Heart right ventricle (tissue), 16 donors: ENCODE measurements at regions not wholly inside any gene's neighbourhood (a gene's known extent, or its start where the extent isn't known, plus 50 kb on each side); places are given as distances from the start of the nearest gene placed in this dataset.

ENCODE experiments used
- ATAC-seq, 8 donors: fragments of 200-7000 bp; cut with Tn5 transposase; one replicate each; pipeline ENCODE4 v1.9.1; 2020; ENCODE audit warnings: mild to moderate bottlenecking in 8 of 8, moderate library complexity in 8 of 8, moderate number of reproducible peaks in 1 of 8
- DNase-seq, 2 donors: peaks; one replicate each; pipeline ENCODE4 v3.0.0-alpha.2; 2020
- H3K27ac ChIP-seq, 10 donors: fragments of 200-600 bp; sonication (generic) in 2 of 10; one replicate each; pipeline versions ENCODE4 v1.5.0 to v1.8.0; 2020 to 2022; ENCODE audit warnings: mild to moderate bottlenecking in 3 of 10
- H3K27me3 ChIP-seq, 7 donors: fragments of 200-600 bp; one replicate each; pipeline ENCODE4 v1.8.0; 2021 to 2022; ENCODE audit warnings: mild to moderate bottlenecking in 2 of 7
- H3K36me3 ChIP-seq, 9 donors: fragments of 200-600 bp; sonication (generic) in 1 of 9; one replicate each; pipeline versions ENCODE4 v1.5.0 to v1.8.0; 2020 to 2022; ENCODE audit warnings: mild to moderate bottlenecking in 2 of 9
- H3K4me1 ChIP-seq, 9 donors: fragments of 200-600 bp; sonication (generic) in 1 of 9; one replicate each; pipeline versions ENCODE4 v1.5.0 to v1.8.0; 2020 to 2022; ENCODE audit warnings: mild to moderate bottlenecking in 4 of 9
- H3K4me3 ChIP-seq, 10 donors: fragments of 200-600 bp; sonication (generic) in 2 of 10; one replicate each; pipeline versions ENCODE4 v1.5.0 to v1.8.0; 2020 to 2022; ENCODE audit warnings: mild to moderate bottlenecking in 7 of 10, moderate library complexity in 2 of 10
- H3K9me3 ChIP-seq, 11 donors: fragments of 200-600 bp in 10 of 11; sonication (generic) in 2 of 11; one replicate each; pipeline versions ENCODE4 v1.5.0 to v1.8.0; 2013 to 2022; ENCODE audit warnings: mild to moderate bottlenecking in 2 of 11, control low read depth in 1 of 11, moderate library complexity in 1 of 11
- CTCF ChIP-seq, 9 donors: fragments of 200-600 bp; sonication (generic) in 2 of 9; IDR thresholded peaks; one replicate each; pipeline versions ENCODE4 v1.5.0 to v1.8.0; 2021 to 2022; ENCODE audit warnings: antibody characterized with exemption in 9 of 9, mild to moderate bottlenecking in 5 of 9, moderate library complexity in 1 of 9
- WGBS, 2 donors: extraction: QIAGEN DNeasy Blood & Tissue Kit; methylation state at CpG; one replicate each; pipeline ENCODE4 v1.1.7; 2013; ENCODE audit warnings: inconsistent platforms in 1 of 2; 5-methylcytosine and 5-hydroxymethylcytosine counted together
- intact Hi-C, 10 donors: fragments of 100-400 bp; cut with DNase I; formaldehyde crosslinking; loops; one replicate each; pipeline versions ENCODE4 v1.11.1 to v1.14.2; 2022
- donor health status: Arrhythmogenic right ventricular cardiomyopathy.
- donor health status: ischemic (EF 13 %, LVEDD 7.1; RV severe dilation, severe dysfunction).
- donor health status: healthy with polysubstance abuse.
- donor health status: DM: no; HTN: yes; CAD: no.
- donor health status: DM: no; HTN: no; CAD: no.
- donor health status: ischemic (EF 25% LVEDD 6.9; RV normal size, moderate dysfunction).
- donor health status: ischemic (EF 25% LVEDD 5.7; RV mildly dilated, moderate dysfunction).
- donor health status: healthy.
- donor health status: DM: yes; HTN: yes; CAD: no.
- donor health status: Ischemic cardiomyopathy.
- donor health status: ischemic (EF 35%, LVEDD 5.7; RV mildly dilated, moderate dysfunction).
- donor health status: nonischemic (EF 11% LVEDD 7.7; RV severe dilation, severe dysfunction).
- donor health status: DM: yes; HTN: yes; CAD: no.
- donor health status: PGD.
- donor health status: ischemic (EF 29% LVEDD 5.4; RV normal size, mild dysfunction).
- donor health status: nonischemic (EF 23%, LVEDD 6.1; RV moderate dilation, normal function).

GRCh38 chr13:94906605-94907004 lies 194.3 kb upstream of the SOX21 start:
- no peak overlapping the region for H3K27ac ChIP-seq
- no peaks in the 10 kb centered on the region for H3K36me3 ChIP-seq
- no peak overlapping the region for H3K4me3 ChIP-seq
- WGBS, 2 donors, result 76 to 78% methylated on average over 2 of the region's 2 CpGs
- no peak for TF ChIP-seq CTCF (IDR thresholded peaks at IDR 0.05)
- ATAC-seq, result no peak
- H3K9me3 ChIP-seq, result peaks cover 0 to 5% (median 0%) of the 10 kb centered on the region in 11 donors
- H3K27me3 ChIP-seq, result peaks cover 0 to 6% (median 0%) of the 10 kb centered on the region in 7 donors
- intact Hi-C loops, result no loop called here
- DNase-seq, result no peak
- no peaks in the 10 kb centered on the region for H3K4me1 ChIP-seq

GRCh38 chr13:94902722-94903407 lies 190.5 kb upstream of the SOX21 start:
- H3K4me3 ChIP-seq, result no peak overlapping the region
- intact Hi-C loops, result no loop called here

GRCh38 chr13:94901070-94901469 lies 188.7 kb upstream of the SOX21 start:
- H3K4me3 ChIP-seq, result no peak overlapping the region
- intact Hi-C loops, result no loop called here
- H3K4me1 ChIP-seq, result no peaks in the 10 kb centered on the region
- no peak overlapping the region for H3K27ac ChIP-seq
- ATAC-seq (no peak), DNase-seq (no peak)
- TF ChIP-seq CTCF (IDR thresholded peaks at IDR 0.05), result no peak
- H3K36me3 ChIP-seq, result no peaks in the 10 kb centered on the region
- peaks cover 0 to 4% (median 0%) of the 10 kb centered on the region in 11 donors for H3K9me3 ChIP-seq
- WGBS, 2 donors, result 75 to 85% methylated on average over 3 of the region's 3 CpGs
- no peaks in the 10 kb centered on the region for H3K27me3 ChIP-seq

More at GRCh38 chr13:94902722-94903407, 190.5 kb upstream of the SOX21 start:
- TF ChIP-seq CTCF (IDR thresholded peaks at IDR 0.05), result no peak
- no peak for ATAC-seq
- 79 to 88% methylated on average over 4 of the region's 4 CpGs for WGBS, 2 donors
- no peaks in the 10 kb centered on the region for H3K4me1 ChIP-seq
- peaks cover 0 to 5% (median 0%) of the 10 kb centered on the region in 11 donors for H3K9me3 ChIP-seq
- no peak for DNase-seq
- H3K27ac ChIP-seq, result no peak overlapping the region
- H3K27me3 ChIP-seq, result peaks cover 0 to 5% (median 0%) of the 10 kb centered on the region in 7 donors
- H3K36me3 ChIP-seq, result no peaks in the 10 kb centered on the region

GRCh38 chr13:94896719-94897317 lies 184.5 kb upstream of the SOX21 start:
- intact Hi-C loops, result no loop called here
- Histone ChIP-seq H3K4me3 (no peak overlapping the region), H3K36me3 (no peaks in the 10 kb centered on the region), H3K9me3 (no peaks in the 10 kb centered on the region), H3K27me3 (no peaks in the 10 kb centered on the region), H3K27ac (no peak overlapping the region), H3K4me1 (no peaks in the 10 kb centered on the region)
- no peak for ATAC-seq
- TF ChIP-seq CTCF (IDR thresholded peaks at IDR 0.05), result no peak
- WGBS, 2 donors, result 62 to 72% methylated on average over 5 of the region's 5 CpGs
- DNase-seq, result no peak
